ENCODE measurements at regions not wholly inside any gene's neighbourhood (a gene's known extent, or its start where the extent isn't known, plus 50 kb on each side); places are given as distances from the start of the nearest gene placed in this dataset.
A peak's percentile ranks its signal among the peaks of the same experiment; 100 is the strongest.

- Mint-ChIP-seq H3K9me3 (ENCODE audit: low read depth) (peaks cover 9% of the 10 kb centered on the region), H3K36me3 (ENCODE audit: insufficient read depth) (peaks cover 2% of the 10 kb centered on the region), H3K4me1 (ENCODE audit: low read depth) (peaks cover 2% of the 10 kb centered on the region), H3K27me3 (peaks cover 3% of the 10 kb centered on the region), H3K4me3 (ENCODE audit: low read depth) (no peak overlapping the region), H3K27ac (no peak overlapping the region)
- no peak for TF ChIP-seq CTCF (IDR thresholded peaks at IDR 0.05; ENCODE audit: unreplicated experiment)
- no peak for DNase-seq (ENCODE audit: low spot score, unreplicated experiment)
These were observed 84.6 kb upstream of the IRF2 start for GRCh38 chr4:184558996-184559395.

DNA sequence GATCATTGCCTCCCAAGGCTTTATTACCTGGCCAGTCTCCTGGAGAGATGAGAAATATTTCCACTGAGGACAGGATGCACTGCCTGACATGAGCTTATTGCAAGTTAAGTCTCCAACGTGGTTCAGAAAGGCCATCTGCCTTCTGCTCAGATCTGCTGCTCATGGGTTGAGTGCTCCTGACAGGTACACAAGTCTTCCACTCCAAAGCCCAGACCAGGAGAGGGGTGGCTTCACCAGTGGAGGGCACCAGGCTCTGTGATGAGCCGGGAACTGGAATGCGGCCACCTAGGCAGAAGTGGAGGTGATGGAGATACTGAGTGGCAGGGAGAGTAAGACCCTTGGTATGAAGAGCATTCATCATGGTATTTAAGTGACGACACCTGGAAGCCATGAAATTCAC lies 79.5 kb upstream of the IRF2 start:
- Mint-ChIP-seq H3K36me3 (ENCODE audit: insufficient read depth) (peaks cover 2% of the 10 kb centered on the region), H3K27me3 (no peaks in the 10 kb centered on the region), H3K4me3 (ENCODE audit: low read depth) (no peak overlapping the region), H3K27ac (peak overlapping the region; percentile 86), H3K4me1 (ENCODE audit: low read depth) (peaks cover 4% of the 10 kb centered on the region), H3K9me3 (ENCODE audit: low read depth) (peaks cover 6% of the 10 kb centered on the region)
- DNase-seq (ENCODE audit: low spot score, unreplicated experiment), result no peak
- no peak for TF ChIP-seq CTCF (IDR thresholded peaks at IDR 0.05; ENCODE audit: unreplicated experiment)

DNA sequence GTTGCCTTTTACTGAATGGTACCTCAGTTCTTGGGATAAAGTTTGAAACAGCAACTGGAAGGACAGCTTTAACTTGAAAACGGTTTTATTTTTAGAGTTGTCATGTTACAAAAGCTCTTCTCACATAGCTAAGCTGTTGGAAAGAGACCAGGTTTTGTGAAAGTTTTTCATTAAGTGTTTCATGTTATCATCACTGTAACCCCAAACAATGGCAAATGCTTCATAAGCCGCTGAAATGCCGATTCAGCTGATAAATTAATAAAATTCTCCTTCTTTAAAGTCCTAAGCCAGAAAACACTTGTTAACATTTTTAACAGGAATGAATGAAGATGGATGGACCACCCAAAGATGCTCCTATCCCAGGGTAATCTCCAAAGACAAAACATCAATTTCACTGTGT lies 76.1 kb upstream of the IRF2 start:
- no peak for DNase-seq (ENCODE audit: low spot score, unreplicated experiment)
- Mint-ChIP-seq H3K4me1 (ENCODE audit: low read depth) (peaks cover 6% of the 10 kb centered on the region), H3K27me3 (no peaks in the 10 kb centered on the region), H3K4me3 (ENCODE audit: low read depth) (no peak overlapping the region), H3K9me3 (ENCODE audit: low read depth) (peaks cover 2% of the 10 kb centered on the region), H3K27ac (no peak overlapping the region), H3K36me3 (ENCODE audit: insufficient read depth) (peaks cover 1% of the 10 kb centered on the region)
- TF ChIP-seq CTCF (IDR thresholded peaks at IDR 0.05; ENCODE audit: unreplicated experiment), result no peak

DNA sequence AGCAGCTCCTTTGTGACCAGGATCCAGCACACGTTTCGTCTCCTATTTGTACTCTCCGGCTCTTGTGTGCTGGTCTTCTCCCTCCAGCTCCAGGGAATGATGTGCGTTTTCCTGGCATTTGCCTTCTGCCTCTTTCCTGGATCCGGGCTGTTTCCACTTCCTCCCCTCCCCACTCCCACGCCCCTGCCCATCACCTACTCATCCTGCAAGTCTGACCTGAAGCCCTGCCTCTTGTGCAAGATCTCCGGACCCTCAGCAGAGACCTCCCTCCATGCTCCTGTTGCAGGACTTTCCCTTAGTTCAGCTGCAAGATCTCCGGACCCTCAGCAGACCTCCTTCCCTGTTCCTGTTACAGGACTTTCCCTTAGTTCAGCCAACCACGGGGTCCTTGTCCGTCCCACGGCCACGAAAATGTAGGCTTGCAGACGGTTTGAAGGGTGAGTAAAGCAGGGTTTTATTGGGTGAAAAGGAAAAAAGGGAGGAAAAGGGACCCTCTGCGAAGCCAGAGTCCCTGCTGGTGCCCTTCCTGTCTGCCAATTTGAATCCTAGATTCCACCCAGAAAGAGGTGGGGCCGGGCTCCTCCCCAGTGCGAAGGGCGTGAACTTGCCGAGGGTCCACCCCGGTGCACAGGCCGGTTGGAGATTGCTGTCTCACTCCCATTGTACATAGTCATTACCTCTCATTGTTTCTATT lies 74.4 kb upstream of the IRF2 start:
- no peaks in the 10 kb centered on the region for H3K36me3 Mint-ChIP-seq (ENCODE audit: insufficient read depth)
- no peak overlapping the region for H3K27ac Mint-ChIP-seq
- H3K4me3 Mint-ChIP-seq (ENCODE audit: low read depth), result peak overlapping the region; percentile 58
- H3K27me3 Mint-ChIP-seq, result no peaks in the 10 kb centered on the region
- H3K9me3 Mint-ChIP-seq (ENCODE audit: low read depth), result no peaks in the 10 kb centered on the region
- no peak for TF ChIP-seq CTCF (IDR thresholded peaks at IDR 0.05; ENCODE audit: unreplicated experiment)
- peaks cover 4% of the 10 kb centered on the region for H3K4me1 Mint-ChIP-seq (ENCODE audit: low read depth)
- no peak for DNase-seq (ENCODE audit: low spot score, unreplicated experiment)

DNA sequence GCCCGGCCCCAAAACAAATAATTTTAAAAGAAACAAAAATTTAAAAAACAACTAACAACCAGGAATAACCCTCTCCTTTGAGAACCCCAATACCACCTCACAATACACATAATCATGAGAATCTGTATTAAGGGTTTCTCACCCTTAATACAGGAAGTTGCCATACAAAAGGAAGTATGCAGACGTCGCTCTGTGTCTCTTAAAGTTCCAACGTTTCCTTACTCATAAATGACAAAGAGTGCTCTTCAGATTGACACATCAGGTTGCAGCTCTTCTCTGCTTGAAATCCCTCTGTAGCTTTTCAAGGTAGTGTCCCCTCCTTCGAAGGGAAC lies 73.9 kb upstream of the IRF2 start:
- peak overlapping the region; percentile 58 for H3K4me3 Mint-ChIP-seq (ENCODE audit: low read depth)
- H3K4me1 Mint-ChIP-seq (ENCODE audit: low read depth), result peaks cover 4% of the 10 kb centered on the region
- no peak overlapping the region for H3K27ac Mint-ChIP-seq
- TF ChIP-seq CTCF (IDR thresholded peaks at IDR 0.05; ENCODE audit: unreplicated experiment), result no peak
- no peaks in the 10 kb centered on the region for H3K36me3 Mint-ChIP-seq (ENCODE audit: insufficient read depth)
- no peak for DNase-seq (ENCODE audit: low spot score, unreplicated experiment)
- no peaks in the 10 kb centered on the region for H3K27me3 Mint-ChIP-seq
- H3K9me3 Mint-ChIP-seq (ENCODE audit: low read depth), result no peaks in the 10 kb centered on the region

Data from progenitor cell of endocrine pancreas (in vitro differentiated cells).